Liver (tissue), 8 donors: ENCODE measurements at regions not wholly inside any gene's neighbourhood (a gene's known extent, or its start where the extent isn't known, plus 50 kb on each side); places are given as distances from the start of the nearest gene placed in this dataset.

ENCODE experiments used
- DNase-seq: peaks from one replicate; pipeline ENCODE4 v3.0.0-alpha.2; 2017; ENCODE audit warnings: low spot score
- H3K27ac ChIP-seq, 2 donors: one replicate each; pipeline ENCODE4 v1.7.0; 2013; ENCODE audit warnings: inconsistent platforms in 2 of 2, low read length in 2 of 2, control low read depth in 1 of 2, low read depth in 1 of 2, mild to moderate bottlenecking in 1 of 2
- H3K27me3 ChIP-seq, 4 donors: one replicate each; pipeline versions ENCODE4 v1.6.1 to v1.7.0; 2013; ENCODE audit warnings: low read length in 3 of 4, inconsistent platforms in 1 of 4, mild to moderate bottlenecking in 1 of 4, moderate library complexity in 1 of 4; ENCODE audit not compliant: control insufficient read depth in 4 of 4, insufficient read depth in 4 of 4
- H3K36me3 ChIP-seq, 4 donors: one replicate each; pipeline versions ENCODE4 v1.6.1 to v1.7.0; 2013; ENCODE audit warnings: low read length in 3 of 4, mild to moderate bottlenecking in 3 of 4, low read depth in 1 of 4, moderate library complexity in 1 of 4; ENCODE audit not compliant: control insufficient read depth in 4 of 4, insufficient read depth in 3 of 4
- H3K4me1 ChIP-seq, 4 donors: one replicate each; pipeline versions ENCODE4 v1.6.1 to v1.7.0; 2013; ENCODE audit warnings: low read length in 3 of 4, mild to moderate bottlenecking in 3 of 4, moderate library complexity in 1 of 4; ENCODE audit not compliant: control insufficient read depth in 4 of 4, insufficient read depth in 4 of 4
- H3K4me3 ChIP-seq, 3 donors: one replicate each; pipeline versions ENCODE4 v1.6.1 to v1.7.0; 2013; ENCODE audit warnings: low read length in 3 of 3, control low read depth in 1 of 3, low read depth in 1 of 3, mild to moderate bottlenecking in 1 of 3
- H3K9ac ChIP-seq, 2 donors: one replicate each; pipeline ENCODE4 v1.7.0; 2013; ENCODE audit warnings: low read length in 2 of 2, mild to moderate bottlenecking in 2 of 2, moderate library complexity in 2 of 2, control low read depth in 1 of 2, low read depth in 1 of 2
- H3K9me3 ChIP-seq, 4 donors: one replicate each; pipeline versions ENCODE4 v1.6.1 to v1.7.0; 2013; ENCODE audit warnings: low read length in 3 of 4; ENCODE audit not compliant: control insufficient read depth in 4 of 4
- EGR1 ChIP-seq, 2 donors: IDR thresholded peaks; 2 replicates each; pipeline ENCODE4 v1.6.1; 2016 to 2018; ENCODE audit warnings: antibody characterized with exemption in 2 of 2, low read depth in 2 of 2
- FOXA1 ChIP-seq: IDR thresholded peaks from 2 replicates; pipeline ENCODE4 v1.6.1; 2016; ENCODE audit warnings: antibody characterized with exemption
- FOXA2 ChIP-seq: IDR thresholded peaks from 2 replicates; pipeline ENCODE4 v1.6.1; 2016; ENCODE audit warnings: antibody characterized with exemption
- GABPA ChIP-seq, 2 donors: IDR thresholded peaks in 1 of 2; conservative IDR thresholded peaks in 1 of 2; 2 replicates each; pipeline ENCODE4 v1.6.1; 2016; ENCODE audit warnings: antibody characterized with exemption in 2 of 2, mild to moderate bottlenecking in 1 of 2, moderate library complexity in 1 of 2
- HNF4A ChIP-seq, 2 donors: conservative IDR thresholded peaks; 2 replicates each; pipeline ENCODE4 v1.6.1; 2016; ENCODE audit warnings: antibody characterized with exemption in 2 of 2, mild to moderate bottlenecking in 2 of 2
- JUND ChIP-seq, 2 donors: IDR thresholded peaks; 2 replicates each; pipeline ENCODE4 v1.6.1; 2016; ENCODE audit warnings: antibody characterized with exemption in 2 of 2
- MAX ChIP-seq: IDR thresholded peaks from 2 replicates; pipeline ENCODE4 v1.6.1; 2016; ENCODE audit warnings: antibody characterized with exemption
- NR2F2 ChIP-seq: IDR thresholded peaks from 2 replicates; pipeline ENCODE4 v1.6.1; 2016; ENCODE audit warnings: antibody characterized with exemption
- RAD21 ChIP-seq, 2 donors: IDR thresholded peaks; 2 replicates each; pipeline ENCODE4 v1.6.1; 2016; ENCODE audit warnings: antibody characterized with exemption in 2 of 2, mild to moderate bottlenecking in 2 of 2
- REST ChIP-seq: IDR thresholded peaks from 2 replicates; pipeline ENCODE4 v1.6.1; 2016; ENCODE audit warnings: antibody characterized with exemption, mild to moderate bottlenecking
- RXRA ChIP-seq, 2 donors: IDR thresholded peaks; 2 replicates each; pipeline ENCODE4 v1.6.1; 2017 to 2018; ENCODE audit warnings: antibody characterized with exemption in 2 of 2, mild to moderate bottlenecking in 1 of 2
- SP1 ChIP-seq: IDR thresholded peaks from 2 replicates; pipeline ENCODE4 v1.6.1; 2018; ENCODE audit warnings: antibody characterized with exemption, mild to moderate bottlenecking
- YY1 ChIP-seq: IDR thresholded peaks from 2 replicates; pipeline ENCODE4 v1.6.1; 2016; ENCODE audit warnings: antibody characterized with exemption, mild to moderate bottlenecking
- WGBS: extraction: QIAGEN DNeasy Blood & Tissue Kit; methylation state at CpG from one replicate; pipeline ENCODE4 v1.1.7; 2013; 5-methylcytosine and 5-hydroxymethylcytosine counted together
- TF ChIP-seq, protein P1 (sequence below): fragments of 150-350 bp; IDR thresholded peaks from 2 replicates; pipeline ENCODE4 v1.5.1; 2017; ENCODE audit warnings: improper control_type of control experiment, low read depth, low read length; ENCODE audit not compliant: missing input control
- TF ChIP-seq, protein P2 (sequence below): IDR thresholded peaks from 2 replicates; pipeline ENCODE4 v1.6.1; 2016; ENCODE audit warnings: antibody characterized with exemption
- TF ChIP-seq, protein P3 (sequence below): IDR thresholded peaks from 2 replicates; pipeline ENCODE4 v1.6.1; 2016; ENCODE audit warnings: antibody characterized with exemption
- donor health status: healthy.
- donor health status: healthy.
- donor health status: healthy.
- donor health status: healthy.
- donor health status: healthy.

- no peak for TF ChIP-seq MAX
- no peak for TF ChIP-seq JUND (IDR thresholded peaks at IDR 0.05)
- TF ChIP-seq FOXA2: no peak
Measured at GRCh38 chr10:131419797-131420196, 108.3 kb upstream of the TCERG1L start (continued).

- WGBS: 94% methylated on average over 1 of the region's 1 CpG
- no peak for DNase-seq
- Histone ChIP-seq H3K4me1 (no peaks in the 10 kb centered on the region), H3K36me3 (no peaks in the 10 kb centered on the region), H3K27me3 (no peaks in the 10 kb centered on the region), H3K9me3 (peaks cover 0 to 2% (median 0%) of the 10 kb centered on the region in 4 donors), H3K4me3 (no peak overlapping the region), H3K27ac (no peak overlapping the region), H3K9ac (no peak overlapping the region)
- TF ChIP-seq SP1: no peak
- TF ChIP-seq REST: no peak
- no peak for TF ChIP-seq FOXA1
- TF ChIP-seq, protein P1, sequence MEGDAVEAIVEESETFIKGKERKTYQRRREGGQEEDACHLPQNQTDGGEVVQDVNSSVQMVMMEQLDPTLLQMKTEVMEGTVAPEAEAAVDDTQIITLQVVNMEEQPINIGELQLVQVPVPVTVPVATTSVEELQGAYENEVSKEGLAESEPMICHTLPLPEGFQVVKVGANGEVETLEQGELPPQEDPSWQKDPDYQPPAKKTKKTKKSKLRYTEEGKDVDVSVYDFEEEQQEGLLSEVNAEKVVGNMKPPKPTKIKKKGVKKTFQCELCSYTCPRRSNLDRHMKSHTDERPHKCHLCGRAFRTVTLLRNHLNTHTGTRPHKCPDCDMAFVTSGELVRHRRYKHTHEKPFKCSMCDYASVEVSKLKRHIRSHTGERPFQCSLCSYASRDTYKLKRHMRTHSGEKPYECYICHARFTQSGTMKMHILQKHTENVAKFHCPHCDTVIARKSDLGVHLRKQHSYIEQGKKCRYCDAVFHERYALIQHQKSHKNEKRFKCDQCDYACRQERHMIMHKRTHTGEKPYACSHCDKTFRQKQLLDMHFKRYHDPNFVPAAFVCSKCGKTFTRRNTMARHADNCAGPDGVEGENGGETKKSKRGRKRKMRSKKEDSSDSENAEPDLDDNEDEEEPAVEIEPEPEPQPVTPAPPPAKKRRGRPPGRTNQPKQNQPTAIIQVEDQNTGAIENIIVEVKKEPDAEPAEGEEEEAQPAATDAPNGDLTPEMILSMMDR: no peak
- TF ChIP-seq FOXA2: no peak
Measured at GRCh38 chr10:131420867-131421266, 109.3 kb upstream of the TCERG1L start.

DNA sequence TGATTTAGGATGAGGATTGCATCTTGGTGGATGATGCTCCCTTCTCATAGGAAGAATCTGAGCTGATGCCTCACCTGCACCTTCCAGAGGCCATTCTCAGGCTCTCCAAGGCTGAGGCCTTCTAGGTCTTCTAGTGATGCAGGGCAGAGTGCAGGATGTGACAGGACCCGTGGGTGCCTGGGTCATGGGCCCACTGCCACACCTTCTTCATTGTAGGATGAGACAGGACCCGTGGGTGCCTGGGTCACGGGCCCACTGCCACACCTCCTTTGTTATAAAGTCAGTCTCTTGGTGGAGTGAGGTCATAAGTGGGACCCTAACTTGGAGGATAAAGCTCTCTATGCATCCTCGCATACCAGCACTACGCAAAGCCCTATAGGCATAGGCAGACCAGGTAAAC lies 109.9 kb upstream of the TCERG1L start:
- Histone ChIP-seq H3K4me3 (no peak overlapping the region), H3K27ac (no peak overlapping the region), H3K27me3 (peaks cover 0 to under 1% (median 0%) of the 10 kb centered on the region in 4 donors), H3K9me3 (peaks cover 0 to 2% (median 0%) of the 10 kb centered on the region in 4 donors), H3K36me3 (no peaks in the 10 kb centered on the region), H3K9ac (no peak overlapping the region), H3K4me1 (no peaks in the 10 kb centered on the region)
- DNase-seq: no peak
- WGBS: 77% methylated on average over 5 of the region's 5 CpGs
- TF ChIP-seq YY1: no peak
- TF ChIP-seq, protein P2, sequence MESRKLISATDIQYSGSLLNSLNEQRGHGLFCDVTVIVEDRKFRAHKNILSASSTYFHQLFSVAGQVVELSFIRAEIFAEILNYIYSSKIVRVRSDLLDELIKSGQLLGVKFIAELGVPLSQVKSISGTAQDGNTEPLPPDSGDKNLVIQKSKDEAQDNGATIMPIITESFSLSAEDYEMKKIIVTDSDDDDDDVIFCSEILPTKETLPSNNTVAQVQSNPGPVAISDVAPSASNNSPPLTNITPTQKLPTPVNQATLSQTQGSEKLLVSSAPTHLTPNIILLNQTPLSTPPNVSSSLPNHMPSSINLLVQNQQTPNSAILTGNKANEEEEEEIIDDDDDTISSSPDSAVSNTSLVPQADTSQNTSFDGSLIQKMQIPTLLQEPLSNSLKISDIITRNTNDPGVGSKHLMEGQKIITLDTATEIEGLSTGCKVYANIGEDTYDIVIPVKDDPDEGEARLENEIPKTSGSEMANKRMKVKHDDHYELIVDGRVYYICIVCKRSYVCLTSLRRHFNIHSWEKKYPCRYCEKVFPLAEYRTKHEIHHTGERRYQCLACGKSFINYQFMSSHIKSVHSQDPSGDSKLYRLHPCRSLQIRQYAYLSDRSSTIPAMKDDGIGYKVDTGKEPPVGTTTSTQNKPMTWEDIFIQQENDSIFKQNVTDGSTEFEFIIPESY: no peak
- TF ChIP-seq, protein P1: no peak
- no peak for TF ChIP-seq GABPA (IDR thresholded peaks at IDR 0.05 in 1 of 2, conservative IDR thresholded peaks at IDR 0.05 in 1 of 2)
- TF ChIP-seq MAX: no peak
- no peak for TF ChIP-seq JUND (IDR thresholded peaks at IDR 0.05)
- no peak for TF ChIP-seq RXRA (IDR thresholded peaks at IDR 0.05)
- no peak for TF ChIP-seq REST
- TF ChIP-seq, protein P3, sequence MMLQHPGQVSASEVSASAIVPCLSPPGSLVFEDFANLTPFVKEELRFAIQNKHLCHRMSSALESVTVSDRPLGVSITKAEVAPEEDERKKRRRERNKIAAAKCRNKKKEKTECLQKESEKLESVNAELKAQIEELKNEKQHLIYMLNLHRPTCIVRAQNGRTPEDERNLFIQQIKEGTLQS: no peak
- no peak for TF ChIP-seq HNF4A (conservative IDR thresholded peaks at IDR 0.05)
- no peak for TF ChIP-seq FOXA2
- no peak for TF ChIP-seq FOXA1
- no peak for TF ChIP-seq EGR1 (IDR thresholded peaks at IDR 0.05; ENCODE audit: low read depth in 2 of 2)
- no peak for TF ChIP-seq NR2F2
- no peak for TF ChIP-seq RAD21 (IDR thresholded peaks at IDR 0.05)
